HUES64 (cell line): ENCODE measurements at regions not wholly inside any gene's neighbourhood (a gene's known extent, or its start where the extent isn't known, plus 50 kb on each side); places are given as distances from the start of the nearest gene placed in this dataset.

Experiments
- H3K27ac ChIP-seq: 2 replicates; pipeline ENCODE4 v1.7.0; 2013; ENCODE audit warnings: low read depth, low read length, inconsistent platforms
- H3K27me3 ChIP-seq: 2 replicates; pipeline ENCODE4 v1.6.1; 2013; ENCODE audit warnings: mild to moderate bottlenecking, low read length; ENCODE audit not compliant: insufficient read depth
- H3K36me3 ChIP-seq: 2 replicates; pipeline ENCODE4 v1.6.1; 2013; ENCODE audit warnings: mild to moderate bottlenecking, low read length; ENCODE audit not compliant: insufficient read depth
- H3K4me1 ChIP-seq: 2 replicates; pipeline ENCODE4 v1.6.1; 2013; ENCODE audit warnings: mild to moderate bottlenecking, low read length, moderate library complexity; ENCODE audit not compliant: insufficient read depth
- H3K4me3 ChIP-seq: 2 replicates; pipeline ENCODE4 v1.5.1; 2013; ENCODE audit warnings: mild to moderate bottlenecking, low read length, moderate library complexity
- H3K9ac ChIP-seq: 2 replicates; pipeline ENCODE4 v1.6.1; 2013; ENCODE audit warnings: mild to moderate bottlenecking, low read depth, low read length
- H3K9me3 ChIP-seq: 2 replicates; pipeline ENCODE4 v1.6.1; 2013; ENCODE audit warnings: low read depth, low read length; ENCODE audit not compliant: insufficient read depth
- WGBS: fragments of 150-250, 120-280 bp; methylation state at CpG from one replicate; pipeline ENCODE4 v1.1.7; 2013; ENCODE audit warnings: missing lambda C conversion rate; 5-methylcytosine and 5-hydroxymethylcytosine counted together

DNA sequence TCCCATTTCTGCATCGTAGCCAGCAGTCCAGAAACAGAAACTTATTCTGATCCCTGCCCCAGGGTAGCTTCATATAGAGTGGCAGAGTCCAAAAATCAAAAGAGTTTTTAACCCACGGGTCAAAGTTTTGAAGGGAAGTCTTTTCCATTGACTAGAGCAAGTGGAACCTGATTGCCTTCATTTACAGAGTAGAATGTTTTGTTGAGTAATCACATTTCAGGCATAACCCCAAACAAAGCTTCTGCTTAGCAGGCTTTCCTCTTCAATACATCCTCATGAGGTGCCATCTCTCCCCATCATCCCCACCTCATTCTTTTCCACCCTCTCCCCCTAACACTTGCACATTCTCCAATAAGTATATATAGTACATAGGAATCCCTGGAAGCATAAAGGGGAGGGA, 516.0 kb upstream of the FBXO33 start:
- Histone ChIP-seq H3K9ac (no peak overlapping the region), H3K36me3 (no peaks in the 10 kb centered on the region), H3K4me3 (no peak overlapping the region), H3K9me3 (no peaks in the 10 kb centered on the region), H3K27ac (no peak overlapping the region), H3K27me3 (no peaks in the 10 kb centered on the region), H3K4me1 (no peaks in the 10 kb centered on the region)
- 90% methylated on average over 2 of the region's 2 CpGs for WGBS

DNA sequence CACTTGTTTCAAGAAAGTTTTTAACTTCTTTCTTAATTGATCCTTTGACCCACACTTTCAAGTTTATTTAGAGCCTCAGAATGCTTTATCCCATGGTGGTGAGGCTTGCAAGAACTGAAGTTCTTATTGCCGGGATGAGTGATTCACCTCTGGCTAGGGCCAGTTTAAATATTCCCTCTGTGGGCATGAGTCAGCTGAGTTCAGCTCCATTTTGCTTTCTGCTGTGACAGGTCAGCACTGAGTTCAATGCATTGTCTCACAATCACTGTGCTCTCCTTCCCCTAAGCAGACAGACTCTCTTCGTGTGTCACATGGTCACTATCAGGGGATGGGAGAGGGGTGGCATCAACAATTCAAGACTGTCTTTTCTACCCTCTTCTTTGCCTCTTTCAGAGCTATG, 514.6 kb upstream of the FBXO33 start:
- 77% methylated on average over 2 of the region's 2 CpGs for WGBS
- Histone ChIP-seq H3K9me3 (no peaks in the 10 kb centered on the region), H3K4me3 (no peak overlapping the region), H3K27me3 (no peaks in the 10 kb centered on the region), H3K9ac (no peak overlapping the region), H3K27ac (no peak overlapping the region), H3K36me3 (no peaks in the 10 kb centered on the region), H3K4me1 (no peaks in the 10 kb centered on the region)

DNA sequence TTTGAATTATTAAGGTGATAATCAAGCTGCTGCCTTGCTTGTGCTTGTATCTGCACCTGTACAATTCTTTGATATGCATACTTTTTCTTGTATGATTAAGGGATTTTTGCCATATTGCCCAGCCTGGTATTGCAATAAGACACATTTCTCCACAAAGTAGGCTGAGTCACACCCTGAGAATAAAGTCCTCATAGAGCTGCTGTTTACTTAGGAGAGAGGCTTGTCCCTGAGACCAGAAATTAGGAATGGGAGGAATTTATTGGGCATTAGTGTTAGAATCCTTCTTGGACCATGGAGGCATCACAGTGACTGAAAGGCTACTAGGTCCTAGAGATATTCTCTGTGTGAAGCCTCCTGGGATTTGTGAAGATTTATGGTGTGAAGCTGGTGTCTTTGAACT, 506.8 kb upstream of the FBXO33 start:
- Histone ChIP-seq H3K4me1 (peaks cover 12% of the 10 kb centered on the region), H3K27ac (no peak overlapping the region), H3K9ac (no peak overlapping the region), H3K36me3 (no peaks in the 10 kb centered on the region), H3K9me3 (no peaks in the 10 kb centered on the region), H3K4me3 (no peak overlapping the region), H3K27me3 (no peaks in the 10 kb centered on the region)

DNA sequence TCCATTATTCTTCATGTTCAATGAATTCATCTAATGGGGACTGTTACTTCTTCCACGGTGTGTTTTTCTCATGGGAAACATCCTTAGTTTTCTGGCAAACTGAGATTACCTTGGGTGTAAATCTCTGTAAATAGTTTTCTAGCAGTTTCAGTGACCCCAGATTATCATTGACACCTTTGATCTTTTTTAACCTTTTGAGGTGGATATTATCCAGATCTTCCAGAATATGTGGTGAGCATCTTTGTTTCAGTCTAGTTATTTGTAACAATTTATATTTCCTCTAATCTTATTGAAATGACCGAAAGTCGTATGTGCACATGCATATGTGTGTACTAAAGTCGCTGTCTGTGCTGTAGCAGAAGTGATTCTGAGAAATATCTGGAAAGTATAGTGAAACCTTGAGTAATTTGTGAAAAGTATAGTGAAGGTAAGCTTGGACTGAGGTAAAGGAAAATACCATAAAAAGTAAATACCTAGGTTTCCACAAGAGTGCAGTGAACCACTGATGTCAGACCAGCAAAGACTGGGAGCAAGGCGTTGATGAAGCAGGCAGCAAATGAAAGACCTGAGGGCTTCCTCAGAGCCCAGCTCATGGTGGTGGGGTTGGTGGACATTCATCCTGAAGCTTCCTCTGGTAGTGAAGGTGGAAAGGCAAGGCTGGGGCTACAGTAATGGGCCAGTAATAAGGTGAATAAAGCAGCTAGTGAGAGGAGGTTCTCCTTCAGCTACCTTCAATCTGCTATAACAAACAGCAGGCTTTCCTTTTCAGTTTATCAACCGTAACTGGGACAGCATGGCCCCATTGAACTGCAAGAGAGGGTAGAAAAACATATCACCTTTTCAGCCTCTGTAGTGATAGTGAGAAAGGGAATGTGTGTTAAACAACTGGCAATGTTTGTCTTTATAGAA, 480.2 kb upstream of the FBXO33 start:
- Histone ChIP-seq H3K9me3 (no peaks in the 10 kb centered on the region), H3K36me3 (no peaks in the 10 kb centered on the region), H3K27ac (no peak overlapping the region), H3K27me3 (no peaks in the 10 kb centered on the region), H3K4me3 (no peak overlapping the region), H3K4me1 (no peaks in the 10 kb centered on the region), H3K9ac (no peak overlapping the region)
- 88% methylated on average over 6 of the region's 6 CpGs for WGBS

DNA sequence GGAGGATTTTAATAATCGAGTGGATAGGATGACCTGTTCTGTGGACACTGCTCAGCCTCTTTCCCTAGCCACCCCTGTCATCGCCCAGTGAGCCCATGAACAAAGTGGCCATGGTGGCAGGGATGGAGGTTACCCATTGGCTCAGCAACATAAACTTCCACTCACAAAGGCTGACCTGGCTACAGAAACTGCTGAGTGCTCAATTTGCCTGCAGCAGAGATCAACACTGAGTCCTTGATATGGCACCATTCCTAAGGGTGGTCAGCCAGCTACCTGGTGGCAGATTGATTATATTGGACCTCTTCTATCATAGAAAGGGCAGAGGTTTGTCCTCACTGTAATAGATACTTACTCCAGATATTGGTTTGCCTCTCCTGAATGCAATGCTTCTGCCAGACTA, 465.4 kb upstream of the FBXO33 start:
- no peaks in the 10 kb centered on the region for H3K27me3 ChIP-seq
- no peaks in the 10 kb centered on the region for H3K9me3 ChIP-seq
- no peaks in the 10 kb centered on the region for H3K4me1 ChIP-seq
- H3K36me3 ChIP-seq, result no peaks in the 10 kb centered on the region
- 92% methylated on average over 2 of the region's 2 CpGs for WGBS
- no peak overlapping the region for H3K9ac ChIP-seq
- no peak overlapping the region for H3K27ac ChIP-seq
- H3K4me3 ChIP-seq, result no peak overlapping the region

DNA sequence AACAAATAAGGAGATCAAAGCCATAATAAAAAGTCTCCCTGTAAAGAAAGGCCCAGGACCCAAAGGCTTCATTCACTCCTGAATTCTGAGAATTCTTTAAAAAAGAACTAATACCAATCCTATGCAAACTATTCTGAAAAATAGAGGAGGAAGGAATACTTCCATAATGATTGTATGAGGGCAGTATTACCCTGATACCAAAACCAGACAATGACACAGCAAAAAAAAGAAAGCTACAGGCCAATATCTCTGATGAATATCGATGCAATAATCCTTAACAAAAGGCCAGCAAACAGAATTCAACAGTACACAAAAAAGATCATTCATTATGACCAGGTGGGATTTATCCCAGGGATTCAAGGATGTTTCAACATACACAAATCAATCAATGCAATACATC, 457.8 kb upstream of the FBXO33 start:
- Histone ChIP-seq H3K4me3 (no peak overlapping the region), H3K27ac (no peak overlapping the region)
- WGBS, result 93% methylated on average over 1 of the region's 1 CpG

DNA sequence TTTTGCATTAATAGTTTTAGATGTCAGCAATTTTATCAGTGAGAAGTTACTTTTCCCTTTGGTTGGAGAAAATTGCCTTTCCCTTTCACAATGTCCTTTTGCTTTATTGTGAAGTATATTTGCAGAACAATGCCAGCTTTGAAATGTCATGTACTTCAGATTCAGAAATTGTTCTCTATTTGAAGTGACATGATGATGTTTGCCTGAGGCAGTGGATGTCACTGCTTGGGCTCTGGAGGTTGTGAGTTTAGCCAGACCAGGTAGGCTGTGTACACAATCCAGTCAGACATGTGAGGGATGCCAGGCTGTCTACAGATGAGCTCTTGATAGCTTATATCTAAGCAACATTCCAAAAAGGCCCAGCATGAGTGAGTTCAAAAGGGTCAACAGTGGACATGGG, 451.9 kb upstream of the FBXO33 start:
- H3K4me1 ChIP-seq, result no peaks in the 10 kb centered on the region
- no peaks in the 10 kb centered on the region for H3K9me3 ChIP-seq
- no peaks in the 10 kb centered on the region for H3K36me3 ChIP-seq
- H3K4me3 ChIP-seq, result no peak overlapping the region
- no peak overlapping the region for H3K27ac ChIP-seq
- H3K27me3 ChIP-seq, result no peaks in the 10 kb centered on the region
- H3K9ac ChIP-seq, result no peak overlapping the region

More for the DNA sequence above, 457.8 kb upstream of the FBXO33 start:
- Histone ChIP-seq H3K27me3 (no peaks in the 10 kb centered on the region), H3K9ac (no peak overlapping the region), H3K9me3 (no peaks in the 10 kb centered on the region), H3K4me1 (no peaks in the 10 kb centered on the region), H3K36me3 (no peaks in the 10 kb centered on the region)

DNA sequence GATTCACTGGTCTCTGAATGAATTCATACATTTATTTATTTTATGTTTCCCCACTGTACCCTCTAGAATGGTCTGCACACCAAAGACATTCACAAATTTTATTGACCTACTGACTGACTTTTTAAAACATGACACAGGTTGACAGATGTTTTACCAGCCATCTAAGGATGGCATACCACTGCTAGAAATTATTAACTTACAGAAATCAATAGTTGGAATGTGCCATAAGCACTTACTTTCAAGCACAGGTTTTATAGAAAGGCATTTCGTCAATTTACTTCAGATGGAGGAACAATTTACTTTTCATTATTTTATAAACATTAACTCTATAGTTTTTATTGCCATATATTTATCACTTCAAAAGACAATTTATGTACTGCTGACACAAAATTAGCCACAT, 448.7 kb upstream of the FBXO33 start:
- H3K4me1 ChIP-seq, result peaks cover 12% of the 10 kb centered on the region; the same call in 1 of the 2 replicates
- no peak overlapping the region for H3K9ac ChIP-seq
- H3K27me3 ChIP-seq, result no peaks in the 10 kb centered on the region
- no CpG with 5 or more reads among the region's 1 CpG for WGBS
- H3K27ac ChIP-seq, result no peak overlapping the region
- H3K9me3 ChIP-seq, result no peaks in the 10 kb centered on the region
- H3K4me3 ChIP-seq, result no peak overlapping the region
- H3K36me3 ChIP-seq, result no peaks in the 10 kb centered on the region

DNA sequence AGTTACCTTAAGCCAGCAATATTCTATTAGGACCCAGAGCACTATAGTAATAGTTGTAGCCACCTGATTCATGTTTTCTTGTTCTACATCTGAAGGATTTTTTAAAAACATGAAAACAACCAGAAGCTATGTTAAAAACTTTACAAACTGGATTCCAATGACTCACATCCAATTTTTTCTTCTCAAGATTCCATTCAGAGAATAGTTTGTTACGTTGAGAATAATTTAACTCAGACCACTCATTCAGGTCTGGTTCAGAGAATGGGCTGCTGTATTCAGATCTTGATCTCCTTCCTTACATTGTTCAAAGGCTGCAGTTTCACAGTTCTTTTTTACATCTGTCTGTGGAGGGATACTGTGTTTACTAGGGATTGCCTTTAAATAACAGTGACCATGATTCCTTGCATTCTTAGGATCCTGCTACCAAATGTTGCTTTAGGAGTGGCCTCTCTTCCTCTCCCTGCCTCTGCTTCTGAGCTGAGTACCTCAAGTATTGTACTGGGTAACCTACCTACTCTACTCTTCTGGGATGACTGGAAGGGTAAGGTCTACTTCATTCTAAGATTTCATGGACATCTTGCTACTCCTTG, 448.0 kb upstream of the FBXO33 start:
- 100% methylated on average over 1 of the region's 1 CpG for WGBS
- peaks cover 12% of the 10 kb centered on the region; the same call in 1 of the 2 replicates for H3K4me1 ChIP-seq
- no peaks in the 10 kb centered on the region for H3K27me3 ChIP-seq
- no peaks in the 10 kb centered on the region for H3K9me3 ChIP-seq
- no peaks in the 10 kb centered on the region for H3K36me3 ChIP-seq
- no peak overlapping the region for H3K27ac ChIP-seq
- no peak overlapping the region for H3K4me3 ChIP-seq
- H3K9ac ChIP-seq, result no peak overlapping the region

DNA sequence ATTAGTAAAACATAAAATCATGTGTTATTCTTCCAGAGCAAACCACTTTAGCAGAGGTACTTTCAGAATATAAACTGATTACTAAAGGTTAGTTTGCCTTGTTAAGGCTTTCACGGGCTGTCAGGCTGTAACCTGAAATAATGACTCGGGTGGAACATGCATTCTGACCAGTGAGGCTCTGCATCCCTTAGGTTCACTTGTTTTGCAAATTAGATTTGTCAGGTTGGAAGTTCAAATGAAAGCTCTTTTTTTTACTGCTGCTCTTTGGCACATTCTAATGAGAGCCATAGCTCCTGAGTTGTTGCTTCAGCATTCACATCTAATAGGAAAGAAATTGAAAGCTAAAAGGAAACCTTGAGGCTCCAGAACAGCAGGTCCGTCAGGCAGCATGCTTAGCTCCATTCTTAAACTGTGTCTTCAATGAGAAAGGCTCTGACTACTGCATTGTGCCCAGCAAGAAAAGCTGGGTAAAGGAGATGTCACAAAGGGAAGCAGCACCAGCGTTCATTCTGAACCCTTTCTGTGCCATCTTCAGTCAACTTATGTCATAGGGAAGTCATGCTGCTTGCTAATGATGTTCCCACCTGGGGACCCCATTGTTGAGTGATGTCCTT, 445.5 kb upstream of the FBXO33 start:
- Histone ChIP-seq H3K27me3 (no peaks in the 10 kb centered on the region), H3K4me3 (no peak overlapping the region), H3K36me3 (no peaks in the 10 kb centered on the region), H3K9ac (no peak overlapping the region), H3K4me1 (peaks cover 20% of the 10 kb centered on the region; the same call in 1 of the 2 replicates), H3K9me3 (no peaks in the 10 kb centered on the region), H3K27ac (peak overlapping the region; percentile 20; the same call in 1 of the 2 replicates)
- WGBS, result 50% methylated on average over 4 of the region's 4 CpGs

DNA sequence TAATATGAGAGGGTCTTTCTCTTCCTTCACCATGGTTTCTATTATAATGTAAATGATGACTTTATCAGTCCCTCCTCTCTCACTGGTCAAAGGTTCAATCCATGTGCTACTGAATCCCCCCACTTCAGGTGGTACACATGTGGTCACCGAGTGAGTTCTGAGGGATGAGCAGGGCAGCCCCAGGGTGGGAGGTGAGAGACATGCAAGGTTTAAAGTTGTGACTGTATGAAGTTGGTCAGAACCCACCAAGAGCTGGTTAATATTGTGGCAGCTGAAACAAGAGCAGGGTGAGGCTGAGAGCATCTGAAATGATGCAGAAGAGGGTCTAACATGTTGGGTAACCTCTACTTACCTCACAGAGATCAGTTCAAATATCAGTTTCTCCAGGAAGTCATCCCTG, 444.7 kb upstream of the FBXO33 start:
- H3K4me1 ChIP-seq, result peaks cover 20% of the 10 kb centered on the region; the same call in 1 of the 2 replicates
- no peak overlapping the region for H3K27ac ChIP-seq
- no peaks in the 10 kb centered on the region for H3K36me3 ChIP-seq
- H3K9me3 ChIP-seq, result no peaks in the 10 kb centered on the region
- no peak overlapping the region for H3K4me3 ChIP-seq
- WGBS, result 85% methylated on average over 1 of the region's 1 CpG
- H3K9ac ChIP-seq, result no peak overlapping the region
- no peaks in the 10 kb centered on the region for H3K27me3 ChIP-seq
